ENCODE measurements at regions not wholly inside any gene's neighbourhood (a gene's known extent, or its start where the extent isn't known, plus 50 kb on each side); places are given as distances from the start of the nearest gene placed in this dataset.

DNA sequence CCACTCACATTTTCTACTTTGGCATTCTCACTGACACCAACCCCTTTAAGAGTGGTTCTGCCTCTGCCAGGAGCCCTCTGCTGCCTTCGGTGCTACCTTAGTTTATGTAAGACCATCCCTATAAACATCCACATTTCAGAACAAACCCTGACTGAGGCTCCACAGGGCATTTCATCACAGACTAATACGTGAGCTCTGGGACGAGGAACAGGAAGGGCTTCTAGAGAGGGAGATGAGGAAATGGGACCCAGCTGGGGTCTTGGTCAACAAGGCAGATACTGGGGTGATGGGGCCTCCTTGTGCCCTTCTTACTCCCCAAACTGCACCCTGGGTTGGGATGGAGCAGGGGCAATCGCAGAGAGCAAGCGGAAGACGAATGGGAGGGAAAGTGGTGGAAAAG is 86.5 kb upstream of the FYN start:
- DNase-seq = no peak

DNA sequence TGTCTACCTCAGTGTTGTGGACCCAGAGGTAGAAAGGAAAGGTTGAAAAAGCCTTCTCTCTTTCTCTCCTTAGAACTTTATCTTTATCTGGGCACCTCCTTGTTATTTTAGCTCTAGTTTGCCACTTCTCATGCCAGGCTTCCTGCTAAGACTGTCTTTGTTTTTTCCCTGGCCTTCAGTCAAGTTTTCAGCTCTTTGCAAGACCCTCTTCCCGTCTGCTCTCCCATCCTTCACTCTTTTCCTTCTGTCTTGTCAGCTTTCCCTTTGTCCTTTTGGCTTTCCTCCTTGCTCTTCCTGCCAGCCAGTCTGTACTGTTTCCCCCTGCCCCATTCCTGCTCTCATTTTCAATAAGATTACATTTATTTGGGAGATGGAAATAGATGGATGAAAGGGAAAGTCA is 86.8 kb upstream of the CCN6 start:
- no peak for DNase-seq

DNA sequence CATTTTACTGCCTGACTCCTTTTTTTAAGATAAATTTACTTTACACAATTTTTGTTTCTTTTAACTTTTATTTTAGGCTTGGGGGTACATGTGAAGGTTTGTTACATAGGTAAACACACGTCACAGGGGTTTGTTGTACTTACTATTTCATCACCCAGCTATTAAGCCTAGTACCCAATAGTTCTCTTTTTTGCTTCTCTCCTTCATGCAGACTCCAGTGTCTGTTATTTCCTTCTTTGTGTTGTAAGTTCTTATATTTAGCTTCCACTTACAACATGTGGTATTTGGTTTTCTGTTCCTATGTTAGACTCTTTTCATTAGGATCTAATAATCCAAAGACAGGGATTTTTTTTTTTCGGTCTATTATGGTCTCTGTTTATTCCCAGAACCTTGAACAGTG is 83.5 kb upstream of the CCN6 start:
- DNase-seq = no peak

DNA sequence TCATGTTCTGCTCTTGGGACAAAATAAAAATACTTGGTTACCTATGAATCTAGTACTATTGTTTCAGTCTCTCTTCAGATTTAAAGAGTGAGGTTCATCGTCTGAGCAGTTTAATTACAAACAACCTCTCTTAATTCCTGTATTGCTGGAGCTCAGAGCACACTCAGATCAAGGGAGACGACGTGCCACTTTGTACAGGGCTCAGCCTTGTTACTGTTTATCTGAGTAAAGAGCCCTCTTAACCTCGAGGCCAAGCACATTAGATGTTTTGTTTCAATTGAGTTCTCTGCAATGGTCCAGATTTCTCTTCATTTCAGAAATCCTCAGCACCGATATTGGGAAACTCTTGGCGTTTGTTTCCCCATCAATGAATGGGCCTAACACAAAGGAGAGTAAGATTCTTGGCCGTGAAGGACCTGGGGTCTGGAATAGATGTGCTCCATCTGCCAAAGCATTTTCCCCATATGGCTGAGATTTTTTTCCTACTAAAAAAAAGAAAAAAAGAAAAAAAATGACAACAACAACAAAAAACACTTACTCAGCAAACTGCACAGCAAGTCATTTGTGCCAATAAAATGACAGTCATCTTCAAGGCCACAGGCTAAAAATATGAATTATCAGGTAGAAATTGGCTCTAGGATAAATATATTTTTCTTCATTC is 82.6 kb upstream of the CCN6 start:
- DNase-seq = no peak

DNA sequence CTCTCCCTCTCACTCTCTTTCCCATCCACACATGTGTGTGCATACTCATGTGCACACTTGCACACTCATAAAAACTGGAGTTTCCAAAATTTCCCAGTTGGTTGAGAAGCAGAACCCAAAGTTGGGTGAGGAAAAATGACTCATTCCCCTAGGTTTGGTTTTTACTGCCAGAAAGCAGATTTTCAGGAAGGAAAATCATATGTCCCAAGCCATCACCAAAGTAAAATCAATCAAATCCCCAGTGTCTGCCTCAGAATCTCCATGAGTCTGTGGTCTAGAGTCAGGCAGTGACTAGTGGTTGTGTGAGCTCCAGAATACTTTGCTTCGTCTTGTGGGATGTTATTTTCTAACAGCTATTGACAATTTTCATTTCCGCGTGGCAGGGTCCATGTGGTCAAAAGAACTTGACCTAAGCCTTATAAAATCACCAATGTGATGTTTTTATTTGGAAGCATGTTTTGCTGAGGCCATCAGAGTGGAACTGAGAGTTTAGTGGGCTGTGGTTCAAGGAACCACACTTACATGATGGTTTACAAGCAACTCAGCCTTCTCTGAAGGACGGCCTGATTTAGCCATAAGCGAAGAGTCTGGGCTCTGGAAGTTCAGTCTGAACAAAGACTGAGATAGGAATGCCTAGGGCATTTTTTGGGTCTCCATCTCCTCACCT is 81.9 kb upstream of the CCN6 start:
- peak; percentile 45 for DNase-seq

DNA sequence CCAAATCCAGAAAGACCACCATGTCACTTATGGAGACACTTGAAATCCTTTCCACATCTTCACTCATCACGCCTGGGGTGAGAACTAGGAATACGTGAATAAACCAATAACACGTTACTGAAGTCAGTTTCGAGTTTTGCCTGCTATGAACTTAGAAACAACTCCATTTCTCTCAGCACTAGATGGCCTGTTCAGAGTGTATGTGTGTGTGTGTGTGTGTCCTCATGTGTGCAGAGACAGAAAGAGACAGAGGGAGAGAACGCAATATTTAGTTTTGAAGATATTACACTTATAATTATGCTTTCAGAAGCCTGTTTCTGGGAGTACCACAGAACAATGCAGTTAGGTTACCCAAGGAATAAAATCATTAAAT is 81.2 kb upstream of the CCN6 start:
- DNase-seq = no peak

DNA sequence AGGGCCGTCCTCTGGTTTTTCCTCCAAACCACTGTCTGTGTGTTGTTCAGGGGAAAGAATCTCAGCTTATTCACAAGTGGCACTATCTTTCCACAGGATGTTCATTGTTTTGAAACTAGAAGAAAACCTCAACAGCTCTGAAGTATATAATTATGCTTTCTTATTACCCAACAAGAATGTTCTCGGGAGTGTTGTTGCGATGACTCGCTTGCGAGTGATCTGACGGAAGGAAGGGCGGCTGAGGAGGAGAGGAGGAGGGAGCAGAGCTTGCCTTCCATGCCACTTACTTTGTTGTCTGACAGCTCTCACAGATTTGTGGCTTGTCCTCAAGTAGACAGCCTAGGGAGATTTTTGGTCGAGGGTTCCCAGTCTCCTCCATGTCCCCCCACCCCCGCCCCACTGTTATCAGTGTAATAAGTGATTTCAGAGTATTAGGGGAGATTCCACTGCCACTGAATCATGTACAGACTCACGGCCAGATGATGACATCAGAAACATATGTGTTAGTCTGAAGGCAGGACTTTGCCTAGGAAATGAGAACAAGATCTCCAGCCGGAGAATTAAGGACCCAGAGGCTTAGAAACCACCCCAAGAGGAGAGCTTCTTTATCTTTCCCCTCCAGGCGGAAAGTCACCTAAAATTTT is 80.7 kb upstream of the CCN6 start:
- DNase-seq = peak; percentile 96

DNA sequence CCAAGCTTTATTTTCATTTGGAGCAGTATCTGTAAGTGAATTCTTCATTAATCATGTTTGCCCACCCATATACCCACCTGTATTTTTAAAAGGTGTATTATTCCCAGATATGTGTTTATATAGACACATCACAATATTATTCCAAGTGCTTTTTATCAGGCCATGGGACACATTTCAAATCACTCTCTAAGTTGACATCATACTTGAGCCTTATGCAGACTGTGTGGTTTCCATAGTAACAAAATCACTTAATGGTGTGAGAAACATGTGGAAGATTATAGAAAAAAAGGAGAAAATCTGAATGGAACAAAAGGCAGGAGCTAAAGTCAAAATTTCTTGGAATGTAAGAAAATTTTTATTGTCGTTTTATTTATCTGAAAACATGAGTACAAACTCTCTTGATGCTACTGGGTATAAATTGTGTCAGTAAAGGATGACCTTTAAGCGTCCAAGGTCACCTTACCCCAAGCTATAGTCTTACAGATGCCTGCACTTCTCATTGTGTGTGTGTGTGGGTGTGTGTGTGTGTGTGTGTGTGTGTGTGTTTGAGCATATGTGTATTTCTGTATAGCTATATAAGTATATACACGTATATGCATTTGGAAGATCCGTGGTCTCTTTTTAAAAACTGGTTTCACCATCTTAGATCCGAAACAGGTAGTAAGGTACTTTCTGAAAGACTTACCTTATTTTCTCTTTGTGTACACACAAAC is 79.8 kb upstream of the CCN6 start:
- peak; percentile 68 for DNase-seq

DNA sequence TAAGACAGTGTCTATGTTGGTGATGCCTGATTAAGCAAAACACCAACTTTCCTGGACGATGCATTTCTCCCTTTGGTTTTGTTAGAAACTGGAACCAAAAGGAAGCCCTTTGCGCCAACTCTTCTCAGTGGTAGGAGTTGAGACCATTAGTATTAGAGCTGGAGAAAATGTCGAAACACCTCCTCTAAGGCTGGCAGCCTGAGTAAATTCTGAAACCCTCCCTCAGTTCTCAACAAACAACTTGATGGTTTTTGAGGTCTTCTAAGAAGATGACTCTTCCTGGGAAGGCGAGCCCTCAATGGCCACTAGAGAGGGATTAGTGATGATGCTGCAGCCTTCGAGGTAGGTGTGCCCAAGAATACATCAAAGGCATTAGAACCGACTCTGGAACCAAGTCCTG is 78.4 kb upstream of the CCN6 start:
- no peak for DNase-seq

DNA sequence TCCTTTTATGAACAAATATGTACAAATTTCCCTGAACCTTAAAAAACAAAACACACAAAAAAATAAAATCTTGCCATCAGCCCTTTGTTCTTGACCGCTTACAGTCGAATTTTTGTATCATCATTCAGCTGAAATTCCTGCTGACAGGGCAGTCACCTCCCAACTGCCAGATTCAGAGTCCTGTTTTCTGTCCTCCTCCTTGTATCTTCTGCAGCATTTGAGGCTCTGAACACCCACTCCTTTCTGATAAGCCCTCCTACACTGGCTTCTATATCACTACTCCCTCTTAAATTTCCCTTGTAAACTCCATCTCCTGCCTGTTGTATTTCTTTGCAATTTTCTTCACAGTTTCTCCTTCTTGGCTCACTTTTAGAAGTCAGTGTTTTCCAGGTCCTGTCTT is 77.8 kb upstream of the CCN6 start:
- DNase-seq = no peak

DNA sequence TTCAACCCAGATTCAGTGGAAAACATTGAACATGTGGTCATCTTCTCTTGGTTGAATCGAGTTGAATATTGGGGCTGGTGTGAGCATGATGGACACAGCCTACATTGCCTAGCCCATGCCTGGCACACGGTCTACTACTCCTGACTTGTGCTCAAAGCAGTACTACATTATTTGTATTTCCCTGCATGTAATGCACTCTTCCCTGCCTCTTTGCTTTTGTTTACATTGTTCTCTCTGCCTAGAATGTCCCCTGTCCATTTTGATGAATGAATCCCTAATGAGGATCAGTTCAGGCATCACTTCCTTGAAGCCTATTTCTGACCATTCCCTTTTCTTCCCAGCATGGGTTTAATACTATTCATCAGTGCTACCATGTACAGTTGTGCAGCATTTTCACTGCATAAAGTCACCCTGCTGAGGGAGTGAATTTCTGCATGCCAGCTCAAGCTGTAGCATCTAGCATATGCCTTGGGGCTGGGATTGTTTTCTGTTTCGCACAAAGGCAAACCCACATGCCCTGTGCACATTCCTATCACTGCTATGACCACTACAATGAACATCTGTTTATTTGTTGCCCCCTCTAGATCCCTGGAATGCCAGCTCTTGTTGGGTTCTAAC is 75.3 kb upstream of the CCN6 start:
- no peak for DNase-seq

DNA sequence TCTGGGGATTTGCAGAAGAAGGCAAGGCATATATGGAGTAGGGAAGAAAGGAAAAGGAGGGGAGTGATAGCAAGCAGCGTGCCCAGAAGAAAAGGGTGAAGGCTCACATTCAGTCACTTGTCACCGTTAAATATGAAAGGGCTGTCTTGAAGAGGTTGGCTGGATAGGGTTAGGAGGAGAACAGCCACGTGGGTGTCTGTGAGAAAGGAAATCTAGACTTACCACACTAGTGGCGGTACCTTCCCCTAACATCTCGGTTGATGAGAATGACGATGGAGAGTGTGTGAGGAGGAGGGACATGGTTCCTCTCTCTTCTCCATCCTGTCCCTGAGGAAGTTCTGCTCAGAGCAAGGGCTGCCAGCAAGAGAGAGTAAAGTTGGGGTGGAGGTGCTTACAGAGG is 74.3 kb upstream of the CCN6 start:
- no peak for DNase-seq

DNA sequence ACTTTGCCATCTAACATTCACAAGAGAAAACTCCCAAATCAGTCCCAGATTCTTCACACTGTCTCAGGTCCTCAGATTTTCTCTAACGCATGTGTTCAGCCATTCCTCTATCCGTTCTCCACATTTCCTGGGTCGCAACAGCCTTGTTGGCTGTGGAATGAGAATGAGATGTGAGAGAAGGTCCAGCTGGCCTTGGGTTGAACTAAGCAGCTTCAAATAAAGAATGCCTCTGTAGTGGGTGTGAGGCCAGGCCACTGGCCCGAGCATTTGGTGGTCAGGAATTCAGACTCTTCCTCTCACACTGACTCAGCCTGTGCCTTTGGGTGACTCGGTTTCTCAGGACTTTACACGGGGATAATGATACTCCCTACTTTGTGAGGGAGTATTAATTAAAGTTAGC is 73.8 kb upstream of the CCN6 start:
- DNase-seq = no peak

DNA sequence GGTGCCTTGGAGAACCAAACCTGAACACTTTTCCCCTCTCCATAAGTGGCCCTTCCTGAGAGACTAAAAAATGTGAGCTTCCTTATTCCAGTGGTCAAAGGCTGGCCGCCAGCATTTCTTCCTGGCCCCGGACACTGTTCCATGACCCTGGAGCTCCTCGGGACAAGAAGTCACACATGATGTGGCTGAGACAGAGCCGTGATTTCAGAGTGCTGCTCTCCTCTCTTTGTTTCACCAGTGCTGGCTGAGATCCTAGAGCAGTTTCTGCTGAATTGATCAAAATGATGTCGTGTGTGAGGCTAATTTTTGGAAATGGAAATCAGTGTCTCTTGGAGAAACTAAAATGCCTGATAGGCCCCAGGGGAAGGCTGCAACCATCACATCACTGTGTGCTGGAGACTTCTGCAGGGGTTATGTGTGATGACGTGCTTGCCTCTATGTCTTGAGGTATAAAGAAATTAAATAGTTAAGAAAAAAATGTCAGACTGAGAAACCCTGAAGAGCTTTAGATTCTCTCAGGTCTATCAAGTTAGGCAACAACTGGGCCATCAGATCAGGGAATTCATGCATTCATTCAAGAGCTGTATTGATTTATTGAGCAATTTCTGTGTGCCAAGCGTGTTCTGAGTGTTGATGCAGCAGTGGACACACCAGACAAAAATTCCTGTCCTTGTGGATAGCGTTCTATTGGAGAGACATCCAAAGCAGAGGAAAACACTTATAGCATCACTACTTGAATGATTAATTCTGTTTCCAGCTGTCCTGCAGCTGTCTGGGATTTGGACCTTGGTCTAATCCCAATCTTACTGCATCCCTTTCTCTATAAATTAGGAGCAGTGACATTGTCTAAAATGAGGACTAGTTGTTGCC is 72.7 kb upstream of the CCN6 start:
- DNase-seq = no peak

DNA sequence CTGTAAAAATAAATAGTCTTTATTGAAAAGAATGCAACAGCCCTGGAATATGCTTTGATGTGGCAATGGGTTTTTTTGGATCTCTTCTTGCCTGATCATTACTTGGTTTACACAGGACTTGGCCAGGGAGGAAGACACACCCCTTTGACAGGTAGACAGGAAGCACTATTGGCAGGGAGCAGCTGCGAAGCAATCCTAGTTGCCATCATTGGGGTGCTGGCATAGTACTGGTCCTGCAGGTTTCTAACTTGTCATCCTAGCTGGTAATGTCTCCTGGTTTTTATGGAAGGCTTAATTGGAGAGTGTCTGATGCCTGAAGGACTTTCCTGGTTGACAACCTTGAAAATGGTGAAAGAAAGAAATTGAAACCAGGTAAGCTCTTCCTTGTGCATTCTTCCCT is 71.2 kb upstream of the CCN6 start:
- no peak for DNase-seq

DNA sequence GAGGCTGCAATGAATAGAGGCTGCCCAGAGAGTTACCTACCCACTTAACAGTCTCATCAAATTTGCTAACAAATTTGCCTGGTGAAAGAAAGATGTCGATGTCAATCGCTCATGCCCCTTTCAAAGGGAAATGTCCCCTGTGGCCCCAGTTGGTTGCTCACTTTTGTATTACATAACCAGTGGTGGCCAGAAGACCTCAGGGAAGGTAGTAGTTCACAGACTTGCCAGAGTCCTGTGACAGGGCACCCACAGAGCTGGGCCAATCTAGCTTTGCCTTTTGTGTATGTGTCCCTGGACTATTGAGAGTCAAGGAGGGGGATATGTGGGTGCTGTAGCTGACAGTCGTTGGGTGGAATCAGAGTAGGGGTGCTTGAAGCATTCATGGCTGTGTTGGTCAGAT is 70.7 kb upstream of the CCN6 start:
- no peak for DNase-seq

DNA sequence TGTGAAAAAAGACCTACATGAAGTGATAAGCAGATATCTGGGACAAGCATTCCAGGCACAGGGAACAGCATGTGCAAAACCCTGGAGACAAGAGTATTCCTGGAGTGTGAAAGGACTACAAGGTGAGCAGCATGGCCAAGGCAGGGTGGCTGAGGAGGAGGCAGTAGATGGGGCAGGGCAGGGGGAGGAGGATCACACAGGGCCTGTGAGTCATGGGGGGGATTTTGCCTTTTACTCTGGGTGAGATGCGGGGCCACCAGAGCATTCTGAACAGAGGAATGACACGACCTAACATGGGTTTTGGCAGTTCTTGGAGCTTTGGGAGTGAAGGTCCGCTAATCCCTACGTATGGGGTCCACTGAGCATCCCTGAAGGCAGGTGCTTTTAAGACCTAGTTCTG is 69.8 kb upstream of the CCN6 start:
- no peak for DNase-seq

DNA sequence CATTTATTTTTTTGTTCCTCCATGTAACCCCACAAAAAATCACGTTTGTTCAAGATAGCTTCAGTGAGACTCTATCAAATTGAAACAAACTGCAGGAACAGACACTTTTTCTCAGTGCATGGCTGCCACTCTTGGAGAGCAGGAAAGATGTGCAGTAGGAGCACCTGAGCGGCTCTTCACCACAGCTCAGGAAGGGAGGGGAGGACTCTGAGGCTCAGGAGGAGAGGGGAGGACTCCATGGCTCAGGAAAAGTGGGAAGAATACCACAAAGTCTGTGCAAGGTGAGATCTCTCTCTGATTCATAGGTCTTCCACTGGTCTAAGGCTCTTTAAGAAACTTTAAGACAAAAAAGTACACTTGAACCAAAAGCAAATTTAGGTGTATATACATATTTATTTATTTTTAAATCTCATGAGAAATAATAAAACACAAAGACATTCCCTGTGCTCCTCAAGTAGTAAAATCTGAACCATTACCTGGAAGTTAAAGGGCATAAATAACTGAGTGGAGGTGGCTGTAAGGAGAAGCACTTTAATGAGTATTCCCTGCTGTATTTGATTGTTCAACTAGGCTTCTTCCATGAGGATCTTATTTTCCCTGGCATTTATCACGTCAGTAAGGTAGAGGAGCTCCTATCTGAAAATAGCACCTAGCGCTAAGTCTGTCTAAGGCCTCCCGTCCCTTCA is 69.2 kb upstream of the CCN6 start:
- no peak for DNase-seq

DNA sequence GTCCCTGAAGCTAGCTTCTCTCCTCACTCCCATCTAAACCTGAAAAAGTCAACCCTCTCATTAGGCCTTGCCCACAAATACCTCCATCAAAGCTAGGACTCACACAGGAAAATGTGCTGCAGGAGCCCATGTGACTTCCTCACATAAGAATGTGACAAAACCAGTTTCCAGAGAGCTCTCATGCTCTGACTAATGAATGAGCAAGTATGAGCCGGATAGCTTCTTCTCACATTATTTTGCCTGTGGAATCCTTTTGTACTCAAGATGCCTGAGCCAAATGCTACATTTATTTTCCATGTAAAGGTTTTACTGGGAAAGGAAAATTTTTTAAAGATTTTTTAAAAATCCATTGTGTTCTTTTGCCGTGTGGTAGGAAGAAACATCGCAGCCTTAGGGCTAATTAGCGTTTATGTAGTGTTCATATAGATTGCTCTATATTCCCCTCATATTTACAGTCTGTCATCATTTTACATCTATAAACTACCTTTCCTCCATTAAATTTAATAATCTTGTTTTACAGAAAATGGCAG is 68.6 kb upstream of the CCN6 start:
- DNase-seq = peak; percentile 95

DNA sequence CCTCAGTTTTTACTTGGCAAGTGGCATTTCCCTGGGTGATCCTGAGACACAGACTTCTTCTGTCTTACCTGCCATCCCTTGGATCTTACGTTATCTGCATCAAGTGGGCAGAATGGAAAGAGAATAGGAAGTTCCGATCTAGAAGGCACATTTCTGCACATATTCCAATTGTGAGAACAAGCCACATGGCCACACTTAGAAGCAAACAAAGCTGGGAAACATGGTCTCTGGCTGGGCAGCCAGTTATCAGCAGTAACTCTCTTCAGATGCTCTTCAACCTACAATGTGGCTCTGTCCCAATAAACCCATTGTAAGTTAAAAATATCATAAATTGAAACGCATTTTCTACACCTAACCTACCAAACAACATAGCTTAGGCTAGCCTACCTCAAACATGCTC is 67.3 kb upstream of the CCN6 start:
- no peak for DNase-seq

DNA sequence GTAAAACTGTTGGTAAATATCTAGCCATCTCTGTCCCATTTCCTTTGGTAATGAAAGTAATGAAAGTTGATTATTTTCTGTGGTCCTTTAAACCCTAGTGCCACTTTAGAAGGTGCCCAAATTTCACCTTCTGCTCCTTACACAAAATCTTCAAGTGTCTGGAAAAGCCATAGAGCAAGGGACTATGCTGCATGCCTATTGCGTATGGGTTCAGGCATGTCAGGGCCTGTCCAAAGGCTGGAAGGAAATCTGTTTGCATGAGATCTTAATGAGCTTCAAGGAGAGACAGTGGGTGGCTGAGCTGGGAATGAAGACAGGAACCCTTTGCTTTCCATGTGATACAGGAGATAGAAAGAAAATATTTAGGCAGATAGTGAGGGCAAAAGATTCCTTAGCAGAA is 66.6 kb upstream of the CCN6 start:
- no peak for DNase-seq

DNA sequence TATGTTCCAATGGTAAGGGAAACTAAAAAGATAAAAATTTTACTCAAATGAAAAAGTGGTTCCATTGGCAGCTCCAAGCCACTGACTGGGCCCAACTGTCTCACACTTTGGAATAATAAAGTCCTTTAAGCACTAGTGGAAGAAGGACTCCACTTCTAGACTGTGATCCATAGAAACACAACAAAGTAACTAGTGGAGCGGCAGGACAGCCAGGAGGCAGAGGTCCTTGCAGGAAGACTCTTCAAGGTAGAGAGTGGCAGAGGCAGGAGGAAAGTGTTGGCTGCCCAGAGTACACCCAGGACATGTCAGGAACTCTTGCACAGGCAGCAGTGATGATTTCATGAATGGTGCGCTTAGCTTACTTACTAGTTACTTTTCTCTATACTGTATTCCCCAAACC is 65.0 kb upstream of the CCN6 start:
- no peak for DNase-seq

Measured in fibroblast of skin of right quadriceps (primary cell).